Suprapubic skin (tissue), 4 donors: ENCODE measurements at regions not wholly inside any gene's neighbourhood (a gene's known extent, or its start where the extent isn't known, plus 50 kb on each side); places are given as distances from the start of the nearest gene placed in this dataset.
A peak's percentile ranks its signal among the peaks of the same experiment; 100 is the strongest.

Experiments used
- DNase-seq, 2 donors: peaks; one replicate each; pipeline ENCODE4 v3.0.0-alpha.2; 2019; ENCODE audit warnings: low spot score in 2 of 2
- H3K27ac ChIP-seq: fragments of 200-600 bp; sonication (generic); one replicate; pipeline ENCODE4 v1.5.1; 2019
- H3K27me3 ChIP-seq: fragments of 200-600 bp; sonication (generic); one replicate; pipeline ENCODE4 v1.5.1; 2019
- H3K36me3 ChIP-seq: fragments of 200-600 bp; sonication (generic); one replicate; pipeline ENCODE4 v1.5.1; 2019
- H3K4me1 ChIP-seq: fragments of 200-600 bp; sonication (generic); one replicate; pipeline ENCODE4 v1.5.1; 2019
- H3K4me3 ChIP-seq: fragments of 200-600 bp; sonication (generic); one replicate; pipeline ENCODE4 v1.5.1; 2019; ENCODE audit warnings: mild to moderate bottlenecking
- H3K9me3 ChIP-seq: fragments of 200-600 bp; sonication (generic); one replicate; pipeline ENCODE4 v1.5.1; 2019
- CTCF ChIP-seq, 2 donors: fragments of 200-600 bp in 1 of 2; fragments of 450-650 bp in 1 of 2; sonication (generic) in 1 of 2; IDR thresholded peaks; one replicate each; pipeline ENCODE4 v1.5.1; 2016 to 2019; ENCODE audit warnings: antibody characterized with exemption in 2 of 2, mild to moderate bottlenecking in 1 of 2, moderate library complexity in 1 of 2
- EP300 ChIP-seq: sonication (generic); formaldehyde crosslinking; IDR thresholded peaks from one replicate; pipeline ENCODE4 v1.6.1; 2017; ENCODE audit warnings: antibody characterized with exemption
- POLR2A ChIP-seq, 2 donors: fragments of 450-650 bp; IDR thresholded peaks; one replicate each; pipeline ENCODE4 v1.6.1; 2017; ENCODE audit warnings: antibody characterized with exemption in 2 of 2, mild to moderate bottlenecking in 2 of 2, moderate library complexity in 2 of 2
- POLR2AphosphoS5 ChIP-seq, 3 donors: sonication (generic); formaldehyde crosslinking; IDR thresholded peaks; one replicate each; pipeline ENCODE4 v1.6.1; 2017; ENCODE audit warnings: antibody characterized with exemption in 3 of 3
- WGBS: methylation state at CpG from one replicate; pipeline ENCODE4 v1.1.5; 2018; 5-methylcytosine and 5-hydroxymethylcytosine counted together

- Histone ChIP-seq H3K36me3 (no peaks in the 10 kb centered on the region), H3K27me3 (no peaks in the 10 kb centered on the region), H3K4me3 (no peak overlapping the region), H3K4me1 (peaks cover 18% of the 10 kb centered on the region), H3K27ac (no peak overlapping the region), H3K9me3 (no peaks in the 10 kb centered on the region)
- no peak for DNase-seq
- 44% methylated on average over 2 of the region's 2 CpGs for WGBS
- TF ChIP-seq EP300, result no peak
- TF ChIP-seq CTCF (IDR thresholded peaks at IDR 0.05), result no peak
- no peak for TF ChIP-seq POLR2A (IDR thresholded peaks at IDR 0.05)
- TF ChIP-seq POLR2AphosphoS5 (IDR thresholded peaks at IDR 0.05), result no peak
Measured at GRCh38 chr3:159824333-159824732, 164.3 kb upstream of the IL12A start.

GRCh38 chr3:159825216-159825854 lies 163.3 kb upstream of the IL12A start:
- WGBS, result 70% methylated on average over 5 of the region's 5 CpGs
- Histone ChIP-seq H3K4me3 (no peak overlapping the region), H3K4me1 (peaks cover 23% of the 10 kb centered on the region), H3K9me3 (no peaks in the 10 kb centered on the region), H3K36me3 (no peaks in the 10 kb centered on the region), H3K27me3 (no peaks in the 10 kb centered on the region), H3K27ac (no peak overlapping the region)
- DNase-seq, result no peak
- no peak for TF ChIP-seq POLR2A (IDR thresholded peaks at IDR 0.05)

- H3K9me3 ChIP-seq, result no peaks in the 10 kb centered on the region
- H3K4me1 ChIP-seq, result peaks cover 28% of the 10 kb centered on the region
- H3K27ac ChIP-seq, result no peak overlapping the region
- no peak for DNase-seq
- no peaks in the 10 kb centered on the region for H3K27me3 ChIP-seq
- H3K4me3 ChIP-seq, result no peak overlapping the region
- no peaks in the 10 kb centered on the region for H3K36me3 ChIP-seq
- TF ChIP-seq POLR2A (IDR thresholded peaks at IDR 0.05) (no peak), CTCF (IDR thresholded peaks at IDR 0.05) (peak; percentile 25 to 43)
- WGBS, result 9% methylated on average over 5 of the region's 5 CpGs
Measured at GRCh38 chr3:159828542-159828943, 160.1 kb upstream of the IL12A start.

- 55% methylated on average over 4 of the region's 4 CpGs for WGBS
- Histone ChIP-seq H3K4me1 (peaks cover 28% of the 10 kb centered on the region), H3K36me3 (no peaks in the 10 kb centered on the region), H3K27ac (no peak overlapping the region), H3K4me3 (no peak overlapping the region), H3K9me3 (no peaks in the 10 kb centered on the region), H3K27me3 (no peaks in the 10 kb centered on the region)
- TF ChIP-seq POLR2AphosphoS5 (IDR thresholded peaks at IDR 0.05) (no peak), EP300 (no peak), CTCF (IDR thresholded peaks at IDR 0.05) (no peak), POLR2A (IDR thresholded peaks at IDR 0.05) (no peak)
- no peak for DNase-seq
Measured at GRCh38 chr3:159829056-159829455, 159.6 kb upstream of the IL12A start.

GRCh38 chr3:159829539-159830227 lies 159.0 kb upstream of the IL12A start:
- Histone ChIP-seq H3K27ac (no peak overlapping the region), H3K4me3 (no peak overlapping the region), H3K9me3 (no peaks in the 10 kb centered on the region), H3K27me3 (no peaks in the 10 kb centered on the region), H3K4me1 (peaks cover 21% of the 10 kb centered on the region), H3K36me3 (no peaks in the 10 kb centered on the region)
- DNase-seq, result peak in 1 of 2 donors; percentile 75
- WGBS, result 24% methylated on average over 7 of the region's 7 CpGs
- no peak for TF ChIP-seq EP300
- peak; percentile 53 to 82 (median 81) for TF ChIP-seq POLR2AphosphoS5 (IDR thresholded peaks at IDR 0.05)

GRCh38 chr3:159830523-159831154 lies 158.0 kb upstream of the IL12A start:
- Histone ChIP-seq H3K27me3 (no peaks in the 10 kb centered on the region), H3K9me3 (no peaks in the 10 kb centered on the region), H3K36me3 (no peaks in the 10 kb centered on the region), H3K4me3 (no peak overlapping the region), H3K4me1 (peaks cover 19% of the 10 kb centered on the region), H3K27ac (no peak overlapping the region)
- DNase-seq, result no peak
- TF ChIP-seq POLR2AphosphoS5 (IDR thresholded peaks at IDR 0.05), result no peak
- WGBS, result 94% methylated on average over 1 of the region's 1 CpG
